OCI-M1 (cell line): ENCODE measurements at regions not wholly inside any gene's neighbourhood (a gene's known extent, or its start where the extent isn't known, plus 50 kb on each side); places are given as distances from the start of the nearest gene placed in this dataset.

ENCODE experiments used
- DNase-seq: peaks from one replicate; lab custom pipeline; 2025; lab: John Stamatoyannopoulos, UW

- no peak for DNase-seq
Observed at GRCh38 chr3:20912406-20912805, 726.4 kb upstream of the SGO1 start.

- no peak for DNase-seq
Observed at GRCh38 chr3:20909511-20909910, 723.5 kb upstream of the SGO1 start.

GRCh38 chr3:20905210-20905805 lies 719.3 kb upstream of the SGO1 start:
- peak; percentile 92 for DNase-seq

GRCh38 chr3:20904671-20905070 lies 718.7 kb upstream of the SGO1 start:
- peak; percentile 77 for DNase-seq

- DNase-seq = no peak
Observed at GRCh38 chr3:20898962-20899361, 713.0 kb upstream of the SGO1 start.

- DNase-seq = peak; percentile 95
Observed at GRCh38 chr3:20890111-20890519, 704.1 kb upstream of the SGO1 start.

DNA sequence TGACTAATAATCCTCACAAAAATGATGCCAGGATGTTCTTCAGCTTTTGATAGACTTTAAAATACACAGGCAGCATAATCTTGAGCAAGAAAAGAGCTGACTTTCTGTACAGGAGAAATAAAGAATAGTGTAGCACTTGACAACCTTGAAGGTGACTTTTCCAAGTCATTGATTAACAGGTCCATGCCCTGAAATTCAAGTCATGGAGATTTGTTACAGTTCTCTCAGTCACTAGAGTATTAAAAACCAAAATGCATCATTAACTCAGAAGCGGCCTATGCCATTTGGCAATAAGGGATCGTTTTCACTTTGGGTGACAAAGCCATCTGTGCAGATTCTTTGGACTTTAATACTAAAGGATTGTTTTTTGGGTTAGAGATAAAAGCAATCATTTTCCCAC lies 692.7 kb upstream of the SGO1 start:
- DNase-seq = no peak

DNA sequence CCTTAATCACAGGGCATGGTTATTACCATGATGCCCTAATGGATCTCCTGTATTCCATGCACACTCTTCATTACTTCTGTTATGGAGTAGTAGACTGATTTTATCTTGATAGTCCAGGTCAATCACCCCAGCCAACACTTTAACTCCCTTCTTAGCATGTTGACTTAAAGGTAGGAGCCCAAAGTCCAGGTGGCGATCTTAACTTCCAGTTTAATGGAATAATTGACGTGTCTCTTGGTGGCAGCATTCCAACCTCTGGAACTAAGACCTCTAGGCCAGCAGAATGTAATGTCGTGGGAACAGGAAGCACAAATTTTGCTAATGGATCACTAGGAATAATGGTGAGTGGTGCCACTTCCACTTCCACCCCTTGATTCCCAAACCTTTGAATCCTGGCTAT lies 687.2 kb upstream of the SGO1 start:
- no peak for DNase-seq

- no peak for DNase-seq
Observed at GRCh38 chr3:20870106-20870899, 684.3 kb upstream of the SGO1 start.

DNA sequence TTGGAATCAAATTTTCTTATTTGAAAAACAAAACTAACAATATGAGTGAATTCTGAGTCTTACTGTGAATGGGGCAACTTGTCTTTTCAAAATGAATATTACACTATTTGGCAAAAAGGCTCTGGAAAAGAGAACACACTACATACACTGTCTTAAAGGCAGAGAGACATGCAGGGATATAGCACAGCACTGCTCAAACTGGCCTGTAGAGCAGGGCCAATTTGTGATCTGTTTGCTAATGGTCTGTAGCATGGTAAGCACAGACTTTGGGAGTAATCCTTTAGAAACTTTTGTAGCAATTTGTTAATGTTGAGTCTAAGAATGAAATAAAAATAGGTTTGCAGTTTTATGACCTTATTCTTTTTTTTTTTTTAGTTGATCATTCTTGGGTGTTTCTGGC lies 679.8 kb upstream of the SGO1 start:
- no peak for DNase-seq

- no peak for DNase-seq
Observed at GRCh38 chr3:20861454-20861853, 675.4 kb upstream of the SGO1 start.

DNA sequence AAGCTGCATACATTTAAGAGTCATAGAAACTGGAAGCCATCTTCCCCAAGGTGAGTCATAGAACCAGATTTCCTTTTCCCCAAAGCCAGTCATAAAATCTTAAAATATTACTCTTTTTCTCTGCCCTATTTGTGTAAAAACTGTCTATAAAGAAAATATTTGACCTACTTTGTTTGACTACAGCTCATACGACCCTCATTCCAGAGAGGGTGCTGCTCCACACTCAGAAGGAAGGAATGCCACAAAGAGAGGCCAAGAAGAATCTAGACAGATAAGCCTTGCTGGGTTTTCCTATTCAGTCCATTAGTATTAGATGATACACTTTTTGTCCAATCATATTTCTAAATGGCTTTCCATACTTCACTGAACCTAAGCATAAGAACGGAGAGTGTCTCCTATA lies 671.6 kb upstream of the SGO1 start:
- no peak for DNase-seq

DNA sequence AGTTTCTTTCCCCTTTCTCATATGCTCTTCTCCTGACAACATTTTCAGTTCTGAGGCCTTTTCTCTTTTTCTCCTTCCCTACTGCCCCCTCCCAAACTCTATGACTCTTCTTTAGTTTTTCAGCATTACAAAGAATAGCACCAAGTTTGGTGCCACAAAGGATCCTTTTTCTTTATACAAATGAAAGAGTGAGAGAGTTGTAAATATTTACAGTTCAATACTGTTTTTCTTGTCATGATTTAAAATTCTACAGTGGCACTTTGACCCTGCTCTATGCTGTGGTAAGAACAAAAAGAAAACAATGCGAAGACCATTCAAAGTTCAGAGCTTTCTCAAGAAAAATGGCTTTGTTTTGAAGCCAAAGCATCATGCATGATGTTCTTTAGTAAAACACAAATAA lies 667.9 kb upstream of the SGO1 start:
- DNase-seq = no peak

GRCh38 chr3:20852712-20853111 lies 666.7 kb upstream of the SGO1 start:
- no peak for DNase-seq

- no peak for DNase-seq
Observed at GRCh38 chr3:20849975-20850374, 664.0 kb upstream of the SGO1 start.

DNA sequence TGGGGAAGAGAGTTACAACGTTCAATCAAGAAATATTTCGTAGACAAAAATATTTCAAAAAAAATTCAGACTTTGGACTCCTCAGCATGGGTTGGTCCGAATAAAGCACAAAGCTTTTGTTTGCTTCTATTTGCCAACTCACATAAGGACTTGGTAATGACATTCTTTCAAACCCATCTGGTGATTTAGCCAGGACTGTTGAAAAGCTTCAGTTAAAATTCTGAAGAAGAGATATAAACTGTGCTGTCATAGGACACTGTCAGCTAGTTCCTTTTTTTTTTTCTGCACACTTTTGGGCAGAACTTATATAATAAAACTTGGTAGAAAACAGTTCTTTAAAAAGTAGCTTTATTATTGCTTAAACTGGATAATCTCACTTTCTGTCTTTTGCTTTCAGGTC lies 660.8 kb upstream of the SGO1 start:
- DNase-seq = peak; percentile 43

DNA sequence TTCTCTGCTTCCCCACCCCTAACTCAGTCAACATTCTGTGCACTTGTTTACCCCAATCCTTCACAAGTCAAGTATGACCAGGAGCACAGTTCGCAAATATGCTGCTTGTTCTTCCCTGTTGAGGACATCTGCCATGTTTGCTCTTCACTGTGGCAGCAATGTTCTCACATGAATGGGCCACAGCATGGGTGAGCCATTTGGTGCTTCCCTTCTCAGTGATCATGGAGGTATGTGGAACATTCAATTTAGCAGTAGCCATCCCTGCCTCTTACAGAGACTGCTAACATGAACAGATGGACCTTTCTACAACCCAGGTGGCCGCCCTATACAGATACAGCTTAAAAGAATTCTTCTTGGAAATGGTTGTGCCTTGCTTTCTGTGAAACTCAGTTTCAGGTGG lies 660.1 kb upstream of the SGO1 start:
- no peak for DNase-seq

- DNase-seq = no peak
Observed at GRCh38 chr3:20844851-20845250, 658.8 kb upstream of the SGO1 start.

DNA sequence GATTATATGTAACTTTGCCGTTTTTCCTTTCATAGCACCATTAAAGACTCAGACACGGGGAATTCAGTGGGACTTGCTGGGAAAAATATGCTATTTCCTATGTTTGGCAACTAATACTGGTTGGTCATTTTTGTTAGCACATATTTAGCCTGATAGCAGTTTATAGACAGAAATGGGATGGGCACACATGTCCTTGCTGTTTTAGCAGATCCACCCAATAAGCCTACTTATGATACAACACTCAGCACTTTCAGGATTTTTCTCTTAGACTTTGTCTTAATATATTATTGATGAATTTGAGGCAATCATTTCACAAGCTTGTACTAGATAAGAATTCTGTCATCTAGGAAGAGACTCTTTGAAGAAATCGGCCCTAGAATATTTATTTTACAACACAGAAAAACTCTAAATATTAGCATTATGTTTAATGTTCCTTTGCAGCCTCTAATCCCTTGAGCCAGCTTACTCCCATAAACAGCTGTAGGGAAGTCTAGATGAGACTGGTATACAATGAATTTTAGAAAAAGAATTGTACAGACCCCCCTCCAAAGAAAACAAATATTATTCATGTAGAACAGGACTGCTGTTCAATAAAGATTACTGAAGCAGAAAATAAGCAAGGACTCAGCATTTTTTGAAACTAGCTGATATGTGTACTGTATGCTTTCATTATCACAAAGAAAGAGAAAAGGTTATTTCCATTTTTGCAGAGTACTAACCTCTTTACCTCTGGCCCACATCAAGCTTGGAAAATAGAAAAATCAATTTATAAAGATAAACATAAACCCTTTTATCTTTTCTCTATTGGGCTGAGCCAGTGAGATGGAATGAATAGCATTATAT lies 656.8 kb upstream of the SGO1 start:
- DNase-seq = peak; percentile 35

- no peak for DNase-seq
Observed at GRCh38 chr3:20842002-20842401, 656.0 kb upstream of the SGO1 start.

- no peak for DNase-seq
Observed at GRCh38 chr3:20837676-20838302, 651.8 kb upstream of the SGO1 start.

DNA sequence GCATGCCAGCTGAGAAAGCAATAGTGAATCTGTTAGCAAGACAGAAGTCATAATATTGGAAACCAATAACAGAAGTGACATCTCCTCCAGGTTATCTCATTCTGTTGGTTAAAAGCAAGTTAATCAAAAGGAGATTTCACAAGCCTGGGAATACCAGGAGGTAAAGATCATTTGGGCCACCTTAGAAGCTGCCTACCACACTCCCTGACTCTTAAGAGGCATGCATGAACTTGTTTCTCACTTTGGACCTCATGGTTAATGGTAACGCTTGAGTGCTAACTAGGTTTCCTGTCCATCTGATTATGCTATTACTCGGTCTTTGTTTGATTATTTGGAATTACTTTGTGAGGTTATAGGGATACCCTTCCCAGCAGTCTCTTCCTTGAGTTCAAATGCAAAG lies 650.8 kb upstream of the SGO1 start:
- DNase-seq = no peak

DNA sequence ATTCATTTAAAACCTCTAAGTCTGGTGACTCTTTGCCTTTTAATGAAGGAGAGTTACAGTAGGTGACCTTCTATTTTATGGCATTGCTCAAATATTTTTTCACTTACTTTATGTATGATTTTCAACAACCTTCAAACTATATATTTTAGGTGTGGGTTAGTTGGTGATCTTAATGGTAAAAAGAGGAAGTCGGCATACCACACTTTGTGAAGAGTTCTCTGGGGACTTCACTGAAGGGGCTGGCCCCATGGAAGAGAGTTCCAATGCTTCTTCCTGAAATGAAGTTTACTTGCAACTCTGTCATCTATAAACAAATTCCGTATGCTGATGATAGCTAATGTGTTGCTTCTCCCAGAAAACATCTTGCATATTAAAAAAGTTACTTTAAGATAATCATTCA lies 647.0 kb upstream of the SGO1 start:
- DNase-seq = peak; percentile 40
